Neuronal stem cell (in vitro differentiated cells): ENCODE measurements at regions not wholly inside any gene's neighbourhood (a gene's known extent, or its start where the extent isn't known, plus 50 kb on each side); places are given as distances from the start of the nearest gene placed in this dataset.
A peak's percentile ranks its signal among the peaks of the same experiment; 100 is the strongest.

Experiments
- DNase-seq: peaks from one replicate; pipeline ENCODE4 v3.0.0-alpha.2; 2013; ENCODE audit warnings: low spot score
- H2AFZ ChIP-seq: one replicate; pipeline ENCODE4 v1.6.1; 2013; ENCODE audit warnings: mild to moderate bottlenecking, low read length, inconsistent platforms
- H2AK5ac ChIP-seq: 2 replicates; pipeline ENCODE4 v1.6.1; 2013; ENCODE audit warnings: low read depth, mild to moderate bottlenecking, inconsistent platforms, low read length, moderate library complexity, mixed read lengths
- H2BK120ac ChIP-seq: 2 replicates; pipeline ENCODE4 v1.6.1; 2013; ENCODE audit warnings: low read depth, mild to moderate bottlenecking, inconsistent platforms, low read length, moderate library complexity, mixed read lengths
- H2BK12ac ChIP-seq: one replicate; pipeline ENCODE4 v1.6.1; 2013; ENCODE audit warnings: low read length, inconsistent platforms
- H2BK15ac ChIP-seq: 2 replicates; pipeline ENCODE4 v1.6.1; 2013; ENCODE audit warnings: mild to moderate bottlenecking, low read length, inconsistent platforms, mixed read lengths
- H2BK5ac ChIP-seq: one replicate; pipeline ENCODE4 v1.6.1; 2013; ENCODE audit warnings: inconsistent platforms, mild to moderate bottlenecking, low read length, moderate library complexity
- H3K14ac ChIP-seq: one replicate; pipeline ENCODE4 v1.6.1; 2013; ENCODE audit warnings: low read length, inconsistent platforms
- H3K18ac ChIP-seq: 2 replicates; pipeline ENCODE4 v1.6.1; 2013; ENCODE audit warnings: low read length, inconsistent platforms
- H3K23ac ChIP-seq: 2 replicates; pipeline ENCODE4 v1.6.1; 2013; ENCODE audit warnings: low read depth, mild to moderate bottlenecking, mixed read lengths, low read length, inconsistent platforms; ENCODE audit not compliant: poor library complexity
- H3K27ac ChIP-seq: replicated peaks from 3 replicates; pipeline ENCODE4 v1.5.1; 2013; ENCODE audit warnings: low read length, inconsistent platforms
- H3K27me3 ChIP-seq, 3 experiments: 2 replicates each; pipeline ENCODE4 v1.6.1; 2013; ENCODE audit warnings: low read length in 3 of 3, mild to moderate bottlenecking in 2 of 3, inconsistent platforms in 1 of 3, low read depth in 1 of 3, mixed read lengths in 1 of 3, moderate library complexity in 1 of 3; ENCODE audit not compliant: control insufficient read depth in 3 of 3, insufficient read depth in 3 of 3
- H3K36me3 ChIP-seq, 2 donors: replicated peaks in 1 of 2; 2 replicates each; pipeline ENCODE4 v1.6.1; 2013; ENCODE audit warnings: low read length in 2 of 2; ENCODE audit not compliant: control insufficient read depth in 2 of 2, insufficient read depth in 2 of 2
- H3K4ac ChIP-seq: 2 replicates; pipeline ENCODE4 v1.6.1; 2013; ENCODE audit warnings: inconsistent platforms, mild to moderate bottlenecking, low read length, moderate library complexity
- H3K4me1 ChIP-seq, 2 donors: 1 replicate in 1 of 2; 2 replicates in 1 of 2; pipeline ENCODE4 v1.6.1; 2013; ENCODE audit warnings: low read length in 2 of 2, low read depth in 1 of 2; ENCODE audit not compliant: control insufficient read depth in 2 of 2, insufficient read depth in 1 of 2
- H3K4me2 ChIP-seq: one replicate; pipeline ENCODE4 v1.6.1; 2013; ENCODE audit warnings: mild to moderate bottlenecking, low read length, inconsistent platforms; ENCODE audit not compliant: insufficient read depth, poor library complexity, severe bottlenecking
- H3K4me3 ChIP-seq, 2 donors: 2 replicates each; pipeline ENCODE4 v1.5.1; 2013; ENCODE audit warnings: low read length in 2 of 2, mild to moderate bottlenecking in 2 of 2, inconsistent platforms in 1 of 2, moderate library complexity in 1 of 2
- H3K79me1 ChIP-seq: one replicate; pipeline ENCODE4 v1.6.1; 2013; ENCODE audit warnings: low read depth, mild to moderate bottlenecking, inconsistent platforms, low read length, moderate library complexity
- H3K9ac ChIP-seq: one replicate; pipeline ENCODE4 v1.6.1; 2013; ENCODE audit warnings: mild to moderate bottlenecking, low read depth, low read length, inconsistent platforms; ENCODE audit not compliant: poor library complexity
- H3K9me3 ChIP-seq, 2 donors: replicated peaks in 1 of 2; 2 replicates each; pipeline versions ENCODE3 to v1.6.1; 2013; ENCODE audit warnings: low read length in 2 of 2, mild to moderate bottlenecking in 2 of 2, inconsistent platforms in 1 of 2, low read depth in 1 of 2, mixed read lengths in 1 of 2, moderate library complexity in 1 of 2; ENCODE audit not compliant: control insufficient read depth in 2 of 2, insufficient read depth in 1 of 2
- H4K8ac ChIP-seq: one replicate; pipeline ENCODE4 v1.6.1; 2013; ENCODE audit warnings: low read depth, mild to moderate bottlenecking, inconsistent platforms, low read length, moderate library complexity
- H4K91ac ChIP-seq: one replicate; pipeline ENCODE4 v1.6.1; 2013; ENCODE audit warnings: low read length, low read depth, mild to moderate bottlenecking, inconsistent platforms; ENCODE audit not compliant: poor library complexity
- WGBS, 2 donors: extraction: QIAGEN DNeasy Blood & Tissue Kit; methylation state at CpG; one replicate each; pipeline ENCODE4 v1.1.7; 2013; ENCODE audit warnings: missing lambda C conversion rate in 2 of 2, mixed read lengths in 1 of 2; ENCODE audit not compliant: insufficient read length in 2 of 2, insufficient replicate concordance in 1 of 2; ENCODE audit errors: extremely low coverage in 2 of 2; 5-methylcytosine and 5-hydroxymethylcytosine counted together

GRCh38 chr6:163941624-163941976 is 527.1 kb downstream of the QKI start:
- Histone ChIP-seq H3K18ac (peak overlapping the region; percentile 51), H4K91ac (peak overlapping the region; percentile 25), H3K27ac (peak overlapping the region; percentile 40), H3K79me1 (no peaks in the 10 kb centered on the region), H2BK12ac (no peak overlapping the region), H3K4me2 (no peak overlapping the region), H3K14ac (peak overlapping the region; percentile 10), H3K9ac (no peak overlapping the region), H4K8ac (no peak overlapping the region), H3K4me1 (peaks cover 26 to 55% of the 10 kb centered on the region in 2 donors), H2BK5ac (peak overlapping the region; percentile 69), H2BK15ac (peak overlapping the region; percentile 23), H3K23ac (no peak overlapping the region), H2BK120ac (no peak overlapping the region), H3K27me3 (no peaks in the 10 kb centered on the region), H2AFZ (peak overlapping the region; percentile 15), H3K36me3 (no peaks in the 10 kb centered on the region), H2AK5ac (no peak overlapping the region), H3K9me3 (no peaks in the 10 kb centered on the region), H3K4ac (no peak overlapping the region), H3K4me3 (peak overlapping the region in 1 of 2 donors; percentile 9)
- no CpG with 5 or more reads among the region's 7 CpGs for WGBS, 2 donors
- no peak for DNase-seq

GRCh38 chr6:163940705-163941623 is 526.4 kb downstream of the QKI start:
- Histone ChIP-seq H3K4ac (no peak overlapping the region), H3K4me1 (peaks cover 23 to 50% of the 10 kb centered on the region in 2 donors), H3K27me3 (no peaks in the 10 kb centered on the region), H3K4me3 (peak overlapping the region in 1 of 2 donors; percentile 9), H2AFZ (peak overlapping the region; percentile 15), H3K14ac (no peak overlapping the region), H3K9me3 (no peaks in the 10 kb centered on the region), H3K79me1 (no peaks in the 10 kb centered on the region), H3K23ac (no peak overlapping the region), H3K27ac (peak overlapping the region; percentile 40), H2BK5ac (peak overlapping the region; percentile 69), H2AK5ac (no peak overlapping the region), H2BK12ac (no peak overlapping the region), H3K18ac (peak overlapping the region; percentile 51), H4K8ac (no peak overlapping the region), H2BK120ac (no peak overlapping the region), H3K36me3 (no peaks in the 10 kb centered on the region), H4K91ac (peak overlapping the region; percentile 25), H2BK15ac (peak overlapping the region; percentile 23), H3K9ac (no peak overlapping the region), H3K4me2 (no peak overlapping the region)
- WGBS, 2 donors: no CpG with 5 or more reads among the region's 10 CpGs
- peak; percentile 39 for DNase-seq

GRCh38 chr6:163937071-163937470 is 522.6 kb downstream of the QKI start:
- Histone ChIP-seq H2BK15ac (no peak overlapping the region), H2BK5ac (no peak overlapping the region), H3K14ac (no peak overlapping the region), H3K79me1 (no peaks in the 10 kb centered on the region), H2AK5ac (no peak overlapping the region), H3K36me3 (no peaks in the 10 kb centered on the region), H3K9ac (no peak overlapping the region), H3K27me3 (no peaks in the 10 kb centered on the region), H3K4me1 (peaks cover 15 to 17% of the 10 kb centered on the region in 2 donors), H3K4me2 (no peak overlapping the region), H4K8ac (no peak overlapping the region), H4K91ac (no peak overlapping the region), H3K4ac (no peak overlapping the region), H3K18ac (no peak overlapping the region), H2BK12ac (no peak overlapping the region), H3K27ac (no peak overlapping the region), H3K23ac (no peak overlapping the region), H3K4me3 (no peak overlapping the region), H3K9me3 (peaks cover 0 to 6% of the 10 kb centered on the region in 2 donors), H2AFZ (no peak overlapping the region), H2BK120ac (no peak overlapping the region)
- no peak for DNase-seq
- WGBS, 2 donors: no CpG with 5 or more reads among the region's 4 CpGs

- Histone ChIP-seq H2AK5ac (no peak overlapping the region), H2BK5ac (no peak overlapping the region)
Observed at GRCh38 chr6:163935158-163935762, 520.7 kb downstream of the QKI start.

More at GRCh38 chr6:163935158-163935762, 520.7 kb downstream of the QKI start:
- Histone ChIP-seq H3K9me3 (peaks cover 0 to 6% of the 10 kb centered on the region in 2 donors), H3K9ac (no peak overlapping the region), H4K8ac (no peak overlapping the region), H3K27ac (no peak overlapping the region), H3K18ac (peak overlapping the region; percentile 62), H3K4ac (no peak overlapping the region), H3K36me3 (no peaks in the 10 kb centered on the region), H3K4me3 (no peak overlapping the region), H3K79me1 (no peaks in the 10 kb centered on the region), H3K27me3 (no peaks in the 10 kb centered on the region), H3K4me2 (no peak overlapping the region), H3K14ac (no peak overlapping the region), H2AFZ (no peak overlapping the region), H3K23ac (no peak overlapping the region), H2BK120ac (no peak overlapping the region), H2BK15ac (no peak overlapping the region), H4K91ac (no peak overlapping the region), H3K4me1 (peaks cover under 1 to 2% of the 10 kb centered on the region in 2 donors), H2BK12ac (no peak overlapping the region)
- WGBS, 2 donors: no CpG with 5 or more reads among the region's 6 CpGs
- DNase-seq: no peak
